OCI-LY7 (cell line): ENCODE measurements at regions not wholly inside any gene's neighbourhood (a gene's known extent, or its start where the extent isn't known, plus 50 kb on each side); places are given as distances from the start of the nearest gene placed in this dataset.

Experiments used
- BruUV-seq: library from RNA; stranded (reverse); fragments of 400-500 nt; replicated peaks from 2 replicates; lab custom pipeline; 2021; lab: Mats Ljungman, UMichigan
- CTCF ChIA-PET: fragments of 300-600 bp; sonication (Branson Sonifier 250); formaldehyde crosslinking; loops from one replicate; lab custom pipeline; 2022; ENCODE audit warnings: antibody characterized with exemption; ENCODE audit not compliant: unreplicated experiment; lab: Charles Lee
- POLR2A ChIA-PET: fragments of 300-600 bp; sonication (Branson Sonifier 250); formaldehyde crosslinking; loops from one replicate; lab custom pipeline; 2022; ENCODE audit warnings: antibody characterized with exemption; lab: Charles Lee
- DNase-seq: peaks from one replicate; pipeline ENCODE4 v3.0.0-alpha.2; 2015; ENCODE audit warnings: low spot score
- H2AFZ ChIP-seq: fragments of 200-600 bp; sonication (generic), shearing (Covaris generic); 2 replicates; pipeline ENCODE4 v1.6.1; 2014; ENCODE audit warnings: mild to moderate bottlenecking, antibody characterized with exemption, low read length, moderate library complexity
- H3K27ac ChIP-seq: fragments of 200-600 bp; sonication (generic); 2 replicates; pipeline ENCODE4 v1.5.1; 2014; ENCODE audit warnings: mixed run types, low read depth, mild to moderate bottlenecking, moderate library complexity, low read length, inconsistent platforms; ENCODE audit not compliant: poor library complexity, severe bottlenecking
- H3K36me3 ChIP-seq: fragments of 200-600 bp; sonication (generic); 2 replicates; pipeline ENCODE4 v1.6.1; 2014; ENCODE audit warnings: mild to moderate bottlenecking, antibody characterized with exemption, low read length, moderate library complexity, mixed read lengths; ENCODE audit not compliant: insufficient read depth
- H3K4me1 ChIP-seq: fragments of 200-600 bp; sonication (generic); 2 replicates; pipeline ENCODE4 v1.5.1; 2014; ENCODE audit warnings: mild to moderate bottlenecking, low read length; ENCODE audit not compliant: insufficient read depth, poor library complexity, severe bottlenecking
- H3K4me2 ChIP-seq: fragments of 200-600 bp; sonication (generic); 2 replicates; pipeline ENCODE4 v1.6.1; 2014; ENCODE audit warnings: mild to moderate bottlenecking, low read length
- H3K4me3 ChIP-seq: fragments of 200-600 bp; sonication (generic); 2 replicates; pipeline ENCODE4 v1.5.1; 2014; ENCODE audit warnings: mild to moderate bottlenecking, low read depth, low read length; ENCODE audit not compliant: poor library complexity, severe bottlenecking
- H3K79me2 ChIP-seq: fragments of 200-600 bp; sonication (generic); 2 replicates; pipeline ENCODE4 v1.6.1; 2016; ENCODE audit warnings: low read depth, mild to moderate bottlenecking, low read length, moderate library complexity, mixed read lengths; ENCODE audit not compliant: insufficient read depth
- H3K9me2 ChIP-seq: fragments of 200-600 bp; sonication (generic); 2 replicates; pipeline ENCODE4 v1.6.1; 2016; ENCODE audit warnings: mild to moderate bottlenecking, low read length, mixed read lengths; ENCODE audit not compliant: insufficient read depth
- H3K9me3 ChIP-seq: fragments of 200-600 bp; sonication (generic); 2 replicates; pipeline ENCODE4 v1.6.1; 2014; ENCODE audit warnings: mild to moderate bottlenecking, mixed run types, low read length, mixed read lengths
- H4K20me1 ChIP-seq: fragments of 200-600 bp; sonication (generic); 2 replicates; pipeline ENCODE4 v1.6.1; 2014; ENCODE audit warnings: mild to moderate bottlenecking, antibody characterized with exemption, low read length, moderate library complexity, mixed read lengths; ENCODE audit not compliant: insufficient read depth
- EZH2phosphoT487 ChIP-seq: fragments of 200-600 bp; sonication (generic); IDR thresholded peaks from 2 replicates; pipeline ENCODE4 v1.6.1; 2018; ENCODE audit warnings: low read depth, borderline replicate concordance, mild to moderate bottlenecking, mixed run types, antibody characterized with exemption, low read length, moderate library complexity, mixed read lengths
- intact Hi-C: fragments of 100-400 bp; cut with micrococcal nuclease; formaldehyde crosslinking; loops from one replicate; pipeline ENCODE4 v1.10.0; 2022; ENCODE audit not compliant: unreplicated experiment
- TF ChIP-seq, protein P1 (sequence below): fragments of 200-600 bp; sonication (generic); conservative IDR thresholded peaks from 2 replicates; pipeline ENCODE4 v1.5.1; 2014; ENCODE audit warnings: mild to moderate bottlenecking, antibody characterized with exemption, low read length, moderate library complexity, mixed read lengths

DNA sequence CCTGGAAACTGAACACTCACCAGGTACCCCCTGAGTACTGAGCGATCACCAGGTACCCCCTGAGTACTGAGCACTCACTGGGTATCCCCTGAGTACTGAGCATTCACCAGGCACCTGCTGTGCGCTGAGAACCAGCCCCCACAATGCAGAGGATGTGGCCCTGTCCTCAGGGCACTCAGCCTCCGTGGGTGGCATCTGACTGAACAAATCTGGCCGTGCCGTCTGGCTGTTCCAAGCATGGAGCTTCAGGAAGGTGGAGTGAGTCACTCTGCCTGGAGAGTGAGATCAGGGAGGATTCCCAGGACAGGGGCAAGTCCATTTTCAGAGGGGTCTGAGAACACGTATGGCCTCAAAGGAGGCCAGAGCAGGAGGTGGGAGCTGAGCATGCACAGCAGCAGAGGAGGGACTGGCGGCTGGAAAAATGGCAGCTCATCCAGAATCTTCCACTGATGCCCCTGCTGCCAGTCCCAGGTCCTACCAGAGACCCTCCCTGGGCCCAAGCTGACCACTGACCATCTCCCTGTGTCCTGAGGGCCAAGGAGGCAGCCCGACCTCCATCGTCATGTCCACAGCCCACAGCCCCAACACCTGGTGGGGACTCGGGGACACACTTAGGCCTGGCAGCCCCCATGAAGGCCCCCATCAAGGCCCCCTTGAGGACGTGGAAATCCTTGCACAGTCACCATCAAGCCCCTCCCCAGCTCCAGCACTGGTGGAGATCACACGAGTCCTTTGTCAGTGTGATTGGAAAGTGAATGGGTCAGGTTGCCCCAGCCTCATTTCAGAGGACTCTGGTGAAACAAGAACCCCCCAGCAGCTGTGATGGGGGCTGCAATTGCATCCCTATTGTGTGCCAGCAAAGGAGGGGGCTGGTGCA, 94.1 kb downstream of the HMX1 start:
- POLR2A ChIA-PET = no interaction called here
- intact Hi-C loops = no loop called here
- no peak overlapping the region for H3K4me2 ChIP-seq

DNA sequence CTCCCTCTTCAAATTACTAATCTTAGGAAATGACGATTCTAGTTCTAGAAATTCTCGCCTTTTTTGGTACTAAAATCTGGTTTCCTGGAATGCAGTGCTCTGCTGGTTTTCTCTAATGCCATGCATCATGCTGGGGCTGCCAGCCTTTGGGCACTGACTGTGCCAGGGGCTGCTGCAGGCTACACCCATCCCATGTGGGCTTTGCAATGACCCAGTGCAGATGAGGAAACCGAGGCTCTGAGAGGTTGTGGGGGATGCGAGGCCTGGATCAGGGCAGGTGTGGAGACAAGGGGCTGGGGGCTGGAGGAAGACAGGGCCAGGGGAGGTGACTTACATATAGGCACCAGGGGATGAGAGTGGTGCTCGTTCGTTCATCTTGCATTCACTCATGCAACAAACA, 95.3 kb downstream of the HMX1 start:
- intact Hi-C loops = no loop called here
- DNase-seq = no peak
- no TSS peak for BruUV-seq
- H4K20me1 ChIP-seq = no peaks in the 10 kb centered on the region
- H3K4me1 ChIP-seq = no peaks in the 10 kb centered on the region
- TF ChIP-seq EZH2phosphoT487 = no peak
- TF ChIP-seq, protein P1, sequence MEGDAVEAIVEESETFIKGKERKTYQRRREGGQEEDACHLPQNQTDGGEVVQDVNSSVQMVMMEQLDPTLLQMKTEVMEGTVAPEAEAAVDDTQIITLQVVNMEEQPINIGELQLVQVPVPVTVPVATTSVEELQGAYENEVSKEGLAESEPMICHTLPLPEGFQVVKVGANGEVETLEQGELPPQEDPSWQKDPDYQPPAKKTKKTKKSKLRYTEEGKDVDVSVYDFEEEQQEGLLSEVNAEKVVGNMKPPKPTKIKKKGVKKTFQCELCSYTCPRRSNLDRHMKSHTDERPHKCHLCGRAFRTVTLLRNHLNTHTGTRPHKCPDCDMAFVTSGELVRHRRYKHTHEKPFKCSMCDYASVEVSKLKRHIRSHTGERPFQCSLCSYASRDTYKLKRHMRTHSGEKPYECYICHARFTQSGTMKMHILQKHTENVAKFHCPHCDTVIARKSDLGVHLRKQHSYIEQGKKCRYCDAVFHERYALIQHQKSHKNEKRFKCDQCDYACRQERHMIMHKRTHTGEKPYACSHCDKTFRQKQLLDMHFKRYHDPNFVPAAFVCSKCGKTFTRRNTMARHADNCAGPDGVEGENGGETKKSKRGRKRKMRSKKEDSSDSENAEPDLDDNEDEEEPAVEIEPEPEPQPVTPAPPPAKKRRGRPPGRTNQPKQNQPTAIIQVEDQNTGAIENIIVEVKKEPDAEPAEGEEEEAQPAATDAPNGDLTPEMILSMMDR = no peak
- ChIA-PET POLR2A (no interaction called here), CTCF (no interaction called here)
- no peaks in the 10 kb centered on the region for H3K9me2 ChIP-seq
- H3K4me3 ChIP-seq = no peak overlapping the region
- H3K79me2 ChIP-seq = no peaks in the 10 kb centered on the region
- no peaks in the 10 kb centered on the region for H3K36me3 ChIP-seq
- H3K27ac ChIP-seq = no peak overlapping the region
- no peaks in the 10 kb centered on the region for H3K9me3 ChIP-seq
- H3K4me2 ChIP-seq = no peak overlapping the region
- no peak overlapping the region for H2AFZ ChIP-seq

More for the DNA sequence above, 94.1 kb downstream of the HMX1 start:
- no peak overlapping the region for H3K27ac ChIP-seq
- BruUV-seq = no TSS peak
- no peak overlapping the region for H2AFZ ChIP-seq
- H3K4me3 ChIP-seq = no peak overlapping the region
- H3K9me3 ChIP-seq = no peaks in the 10 kb centered on the region
- DNase-seq = no peak
- no peaks in the 10 kb centered on the region for H3K4me1 ChIP-seq
- CTCF ChIA-PET = no interaction called here
- no peaks in the 10 kb centered on the region for H3K9me2 ChIP-seq
- no peaks in the 10 kb centered on the region for H4K20me1 ChIP-seq
- H3K79me2 ChIP-seq = no peaks in the 10 kb centered on the region
- H3K36me3 ChIP-seq = no peaks in the 10 kb centered on the region
- TF ChIP-seq, protein P1 = no peak
- no peak for TF ChIP-seq EZH2phosphoT487

DNA sequence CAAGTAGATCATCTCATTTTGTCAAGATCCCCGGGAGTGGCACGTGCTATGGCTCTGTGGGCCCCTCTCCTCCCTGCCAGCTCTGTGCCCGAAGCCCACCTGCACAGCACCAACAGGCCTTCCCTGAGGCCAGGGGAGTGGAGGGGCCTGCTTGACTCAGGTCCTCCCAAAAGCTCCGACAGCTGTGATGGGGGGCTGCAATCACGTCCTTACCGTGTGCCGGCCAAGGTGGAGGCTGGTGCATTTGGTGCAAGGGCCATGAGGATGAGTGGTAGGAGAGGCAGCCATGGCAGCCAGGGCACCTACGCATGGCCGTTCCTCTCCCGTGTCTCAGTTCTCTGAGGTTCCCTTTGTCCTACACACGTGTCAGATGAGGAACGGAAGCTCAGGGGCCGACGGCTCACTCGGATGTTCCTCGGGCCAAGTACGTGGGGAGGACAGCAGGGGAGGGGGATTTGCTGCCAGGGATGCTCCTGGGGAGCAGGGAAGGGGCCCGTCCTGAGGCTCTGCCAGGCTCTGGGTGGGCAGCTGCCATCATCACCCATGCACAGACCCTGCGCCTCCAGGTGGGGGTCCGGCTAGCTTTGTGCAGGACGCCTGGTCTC, 95.8 kb downstream of the HMX1 start:
- TF ChIP-seq, protein P1 = no peak
- no peak for TF ChIP-seq EZH2phosphoT487
- H4K20me1 ChIP-seq = no peaks in the 10 kb centered on the region
- ChIA-PET CTCF (no interaction called here), POLR2A (interaction anchor here (0.6 kb wide), 1 partner anchor 111 kb away, joined by 4 read pairs; no protein-coding TSS in a partner anchor)
- no peaks in the 10 kb centered on the region for H3K36me3 ChIP-seq
- no peak for DNase-seq
- no peaks in the 10 kb centered on the region for H3K9me2 ChIP-seq
- no TSS peak for BruUV-seq
- H2AFZ ChIP-seq = no peak overlapping the region
- no peak overlapping the region for H3K27ac ChIP-seq
- H3K9me3 ChIP-seq = no peaks in the 10 kb centered on the region
- intact Hi-C loops = no loop called here
- H3K4me2 ChIP-seq = no peak overlapping the region
- no peaks in the 10 kb centered on the region for H3K4me1 ChIP-seq
- no peak overlapping the region for H3K4me3 ChIP-seq
- H3K79me2 ChIP-seq = no peaks in the 10 kb centered on the region
